A673 (cell line): ENCODE measurements at regions not wholly inside any gene's neighbourhood (a gene's known extent, or its start where the extent isn't known, plus 50 kb on each side); places are given as distances from the start of the nearest gene placed in this dataset.

ENCODE experiments used
- EZH2 ChIP-seq: fragments of 200-600 bp; sonication (generic); IDR thresholded peaks from 2 replicates; pipeline ENCODE4 v1.6.1; 2017; ENCODE audit warnings: borderline replicate concordance, low read depth, mild to moderate bottlenecking, mixed read lengths, antibody characterized with exemption, low read length; ENCODE audit not compliant: poor library complexity, severe bottlenecking
- TF ChIP-seq, protein P1 (sequence below): fragments of 300-800, 200-600 bp; sonication (generic); conservative IDR thresholded peaks from 2 replicates; pipeline ENCODE4 v1.5.1; 2017; ENCODE audit warnings: low read depth, mild to moderate bottlenecking, antibody characterized with exemption, low read length, moderate library complexity, mixed read lengths

- TF ChIP-seq, protein P1, sequence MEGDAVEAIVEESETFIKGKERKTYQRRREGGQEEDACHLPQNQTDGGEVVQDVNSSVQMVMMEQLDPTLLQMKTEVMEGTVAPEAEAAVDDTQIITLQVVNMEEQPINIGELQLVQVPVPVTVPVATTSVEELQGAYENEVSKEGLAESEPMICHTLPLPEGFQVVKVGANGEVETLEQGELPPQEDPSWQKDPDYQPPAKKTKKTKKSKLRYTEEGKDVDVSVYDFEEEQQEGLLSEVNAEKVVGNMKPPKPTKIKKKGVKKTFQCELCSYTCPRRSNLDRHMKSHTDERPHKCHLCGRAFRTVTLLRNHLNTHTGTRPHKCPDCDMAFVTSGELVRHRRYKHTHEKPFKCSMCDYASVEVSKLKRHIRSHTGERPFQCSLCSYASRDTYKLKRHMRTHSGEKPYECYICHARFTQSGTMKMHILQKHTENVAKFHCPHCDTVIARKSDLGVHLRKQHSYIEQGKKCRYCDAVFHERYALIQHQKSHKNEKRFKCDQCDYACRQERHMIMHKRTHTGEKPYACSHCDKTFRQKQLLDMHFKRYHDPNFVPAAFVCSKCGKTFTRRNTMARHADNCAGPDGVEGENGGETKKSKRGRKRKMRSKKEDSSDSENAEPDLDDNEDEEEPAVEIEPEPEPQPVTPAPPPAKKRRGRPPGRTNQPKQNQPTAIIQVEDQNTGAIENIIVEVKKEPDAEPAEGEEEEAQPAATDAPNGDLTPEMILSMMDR: no peak
- TF ChIP-seq EZH2: no peak
Observed at GRCh38 chr14:62031504-62031903, 269.3 kb downstream of the SNAPC1 start.
